ENCODE measurements at regions not wholly inside any gene's neighbourhood (a gene's known extent, or its start where the extent isn't known, plus 50 kb on each side); places are given as distances from the start of the nearest gene placed in this dataset.

GRCh38 chr2:14565666-14566065 lies 66.9 kb upstream of the LRATD1 start:
- POLR2A ChIA-PET, result no interaction called here
- Histone ChIP-seq H3K9ac (replicated peaks; ENCODE audit: extremely low read depth, insufficient read depth, low read length) (no peak overlapping the region), H3K4me3 (replicated peaks in 1 of 3; ENCODE audit: insufficient read depth in 1 of 3, low read depth in 1 of 3, low read length in 3 of 3) (no peak overlapping the region), H3K36me3 (ENCODE audit: control insufficient read depth in 2 of 2, extremely low read depth in 1 of 2, insufficient read depth in 2 of 2, low read length in 2 of 2) (no peaks in the 10 kb centered on the region), H4K20me1 (replicated peaks; ENCODE audit: control insufficient read depth, extremely low read depth, insufficient read depth, low read length) (no peaks in the 10 kb centered on the region), H3K4me2 (ENCODE audit: insufficient read depth, low read length) (no peak overlapping the region), H3K27ac (ENCODE audit: insufficient read depth, low read depth, low read length) (no peak overlapping the region), H3K79me2 (ENCODE audit: control insufficient read depth, insufficient read depth, low read length) (no peaks in the 10 kb centered on the region), H2AFZ (ENCODE audit: low read depth, low read length) (no peak overlapping the region), H3K9me3 (replicated peaks; ENCODE audit: control insufficient read depth, insufficient read depth, low read length) (no peaks in the 10 kb centered on the region), H3K4me1 (ENCODE audit: control insufficient read depth, extremely low read depth, insufficient read depth, low read length) (no peaks in the 10 kb centered on the region), H3K27me3 (ENCODE audit: control insufficient read depth in 2 of 2, insufficient read depth in 2 of 2, low read length in 2 of 2) (no peaks in the 10 kb centered on the region), H3K9me1 (replicated peaks; ENCODE audit: control insufficient read depth, extremely low read depth, insufficient read depth, low read length) (no peaks in the 10 kb centered on the region)
- DNase-seq (ENCODE audit: low read depth, low spot score), result no peak
- FAIRE-seq, result no peak
- no peak for TF ChIP-seq EZH2 (IDR thresholded peaks at IDR 0.05; ENCODE audit: borderline replicate concordance, low read depth, low read length, severe bottlenecking)
- TF ChIP-seq MYC (IDR thresholded peaks at IDR 0.05; ENCODE audit: low read depth, low read length), result no peak
- no peak for TF ChIP-seq CTCF (IDR thresholded peaks at IDR 0.05; ENCODE audit: extremely low read depth in 1 of 2, insufficient read depth in 1 of 2, low read depth in 1 of 2, low read length in 2 of 2)
- no peak for TF ChIP-seq GATA2 (IDR thresholded peaks at IDR 0.05; ENCODE audit: insufficient read depth, insufficient read length, low read depth, low read length)
- no peak for TF ChIP-seq JUN (IDR thresholded peaks at IDR 0.05; ENCODE audit: borderline replicate concordance, insufficient read depth, insufficient read length, low read depth)
- TF ChIP-seq MAX (IDR thresholded peaks at IDR 0.05; ENCODE audit: insufficient read depth, insufficient read length), result no peak
- TF ChIP-seq POLR2A (IDR thresholded peaks at IDR 0.05; ENCODE audit: low read depth, low read length), result no peak
- TF ChIP-seq FOS (IDR thresholded peaks at IDR 0.05; ENCODE audit: borderline replicate concordance, insufficient read depth, low read length), result no peak
- intact Hi-C loops (cut with micrococcal nuclease) (no loop called here), dilution Hi-C loops (cut with MboI; ENCODE audit: extremely low pct_ligation_motif_present, low sequenced_read_pairs) (no loop called here)
- CTCF ChIA-PET, result no interaction called here
- BruUV-seq (replicated peaks), result no TSS peak

Measured in endothelial cell of umbilical vein (primary cell).